H1 (cell line): ENCODE measurements at regions not wholly inside any gene's neighbourhood (a gene's known extent, or its start where the extent isn't known, plus 50 kb on each side); places are given as distances from the start of the nearest gene placed in this dataset.

ENCODE experiments used
- CTCF ChIA-PET: fragments of 300-600 bp; sonication (Branson Sonifier 250); formaldehyde crosslinking; loops from one replicate; lab custom pipeline; 2021; ENCODE audit not compliant: partially characterized antibody; lab: Charles Lee
- POLR2A ChIA-PET: fragments of 300-600 bp; sonication (Branson Sonifier 250); formaldehyde crosslinking; loops from one replicate; lab custom pipeline; 2021; ENCODE audit warnings: inconsistent platforms; ENCODE audit not compliant: partially characterized antibody; lab: Charles Lee
- DNase-seq, 2 experiments: peaks; one replicate each; pipeline versions ENCODE4 v3.0.0 to v3.0.0-alpha.2; 2010 to 2022; ENCODE audit warnings: low spot score in 2 of 2, low read depth in 1 of 2, mixed read lengths in 1 of 2
- FAIRE-seq: peaks from 2 replicates; lab custom pipeline; 2011; peaks lifted over from hg19 to GRCh38; lab: Jason Lieb, UNC
- H2AFZ ChIP-seq: 2 replicates; pipeline ENCODE4 v1.8.1; 2012; ENCODE audit warnings: low read length, inconsistent platforms
- H2AK5ac ChIP-seq: 2 replicates; pipeline ENCODE4 v1.6.1; 2013; ENCODE audit warnings: low read depth, low read length
- H2BK120ac ChIP-seq: replicated peaks from 2 replicates; pipeline ENCODE3; 2013; ENCODE audit warnings: low read depth, low read length, inconsistent platforms
- H2BK12ac ChIP-seq: 2 replicates; pipeline ENCODE4 v1.6.1; 2013; ENCODE audit warnings: low read depth, low read length
- H2BK15ac ChIP-seq: 2 replicates; pipeline ENCODE4 v1.6.1; 2013; ENCODE audit warnings: low read length
- H2BK20ac ChIP-seq: 2 replicates; pipeline ENCODE4 v1.6.1; 2013; ENCODE audit warnings: low read length
- H2BK5ac ChIP-seq: 2 replicates; pipeline ENCODE4 v1.6.1; 2013; ENCODE audit warnings: low read depth, low read length
- H3K14ac ChIP-seq: 2 replicates; pipeline ENCODE4 v1.6.1; 2013; ENCODE audit warnings: inconsistent platforms; ENCODE audit not compliant: insufficient read length
- H3K18ac ChIP-seq: 2 replicates; pipeline ENCODE4 v1.6.1; 2013; ENCODE audit warnings: low read length; ENCODE audit errors: extremely low read depth
- H3K23ac ChIP-seq: 2 replicates; pipeline ENCODE4 v1.6.1; 2013; ENCODE audit warnings: inconsistent platforms; ENCODE audit not compliant: insufficient read length
- H3K23me2 ChIP-seq: 2 replicates; pipeline ENCODE4 v1.6.1; 2013; ENCODE audit warnings: low read depth, low read length
- H3K27ac ChIP-seq: 2 replicates; pipeline ENCODE4 v1.6.1; 2011; ENCODE audit warnings: low read depth, low read length, inconsistent platforms
- H3K27me3 ChIP-seq, 4 experiments: replicated peaks in 1 of 4; 1 replicate in 1 of 4; 2 replicates in 3 of 4; pipeline versions ENCODE4 v1.6.1 to v1.8.1; 2011 to 2013; ENCODE audit warnings: low read length in 3 of 4, mild to moderate bottlenecking in 3 of 4, inconsistent platforms in 2 of 4, mixed read lengths in 2 of 4, moderate library complexity in 1 of 4; ENCODE audit not compliant: control insufficient read depth in 3 of 4, insufficient read depth in 3 of 4; ENCODE audit errors: extremely low read depth in 1 of 4
- H3K36me3 ChIP-seq, 4 experiments: 2 replicates each; pipeline versions ENCODE4 v1.6.1 to v1.8.1; 2011 to 2013; ENCODE audit warnings: mild to moderate bottlenecking in 4 of 4, low read length in 3 of 4, moderate library complexity in 2 of 4, control low read depth in 1 of 4, inconsistent platforms in 1 of 4; ENCODE audit not compliant: insufficient read depth in 4 of 4, control insufficient read depth in 2 of 4
- H3K4ac ChIP-seq: replicated peaks from 2 replicates; pipeline ENCODE3; 2013; ENCODE audit warnings: low read length, low read depth, mixed read lengths, inconsistent platforms; ENCODE audit not compliant: insufficient read length
- H3K4me1 ChIP-seq, 4 experiments: replicated peaks in 1 of 4; 1 replicate in 1 of 4; 2 replicates in 3 of 4; pipeline versions ENCODE4 v1.6.1 to v1.8.1; 2011 to 2013; ENCODE audit warnings: low read length in 3 of 4, inconsistent platforms in 2 of 4, mixed read lengths in 1 of 4; ENCODE audit not compliant: insufficient read depth in 4 of 4, control insufficient read depth in 3 of 4
- H3K4me2 ChIP-seq, 2 experiments: 2 replicates each; pipeline versions ENCODE4 v1.6.1 to v1.8.1; 2011 to 2013; ENCODE audit warnings: low read depth in 2 of 2, low read length in 2 of 2, control low read depth in 1 of 2, inconsistent platforms in 1 of 2, mild to moderate bottlenecking in 1 of 2; ENCODE audit not compliant: insufficient read depth in 1 of 2
- H3K4me3 ChIP-seq, 4 experiments: fragments of 200-600, 300-600 bp in 1 of 4; sonication (generic), shearing (Covaris generic), sonication (Bioruptor Twin) in 1 of 4; 2 replicates each; pipeline versions ENCODE4 v1.5.1 to v1.8.1; 2011 to 2016; ENCODE audit warnings: low read length in 4 of 4, low read depth in 3 of 4, control low read depth in 2 of 4, inconsistent platforms in 2 of 4, mild to moderate bottlenecking in 2 of 4, mixed read lengths in 1 of 4, moderate library complexity in 1 of 4; ENCODE audit not compliant: insufficient read depth in 2 of 4; ENCODE audit errors: extremely low read depth in 1 of 4
- H3K56ac ChIP-seq: replicated peaks from 2 replicates; pipeline ENCODE3; 2013; ENCODE audit warnings: low read depth, mild to moderate bottlenecking, mixed read lengths, low read length, inconsistent platforms; ENCODE audit not compliant: insufficient read length
- H3K79me1 ChIP-seq: 2 replicates; pipeline ENCODE4 v1.6.1; 2013; ENCODE audit warnings: low read depth, low read length, control low read depth
- H3K79me2 ChIP-seq, 2 experiments: 2 replicates each; pipeline versions ENCODE4 v1.6.1 to v1.8.1; 2012 to 2013; ENCODE audit warnings: low read length in 2 of 2, mild to moderate bottlenecking in 2 of 2, inconsistent platforms in 1 of 2; ENCODE audit not compliant: insufficient read depth in 2 of 2, control insufficient read depth in 1 of 2
- H3K9ac ChIP-seq, 4 experiments: replicated peaks in 1 of 4; 1 replicate in 1 of 4; 2 replicates in 3 of 4; pipeline versions ENCODE4 v1.6.1 to v1.8.1; 2011 to 2013; ENCODE audit warnings: low read depth in 3 of 4, low read length in 3 of 4, control low read depth in 2 of 4, mild to moderate bottlenecking in 2 of 4, moderate library complexity in 2 of 4, inconsistent platforms in 1 of 4; ENCODE audit errors: extremely low read depth in 1 of 4
- H3K9me3 ChIP-seq, 2 experiments: 2 replicates each; pipeline versions ENCODE4 v1.6.1 to v1.8.1; 2012 to 2013; ENCODE audit warnings: mild to moderate bottlenecking in 2 of 2, moderate library complexity in 2 of 2, control low read depth in 1 of 2, inconsistent platforms in 1 of 2, low read depth in 1 of 2, low read length in 1 of 2, mixed read lengths in 1 of 2; ENCODE audit not compliant: insufficient read depth in 2 of 2
- H4K20me1 ChIP-seq, 2 experiments: replicated peaks in 1 of 2; 2 replicates each; pipeline versions ENCODE3 to v1.8.1; 2011 to 2013; ENCODE audit warnings: inconsistent platforms in 2 of 2, low read length in 2 of 2, mild to moderate bottlenecking in 1 of 2; ENCODE audit not compliant: insufficient read depth in 2 of 2, control insufficient read depth in 1 of 2
- H4K5ac ChIP-seq: 2 replicates; pipeline ENCODE4 v1.6.1; 2013; ENCODE audit warnings: low read length, low read depth, mixed read lengths, inconsistent platforms; ENCODE audit not compliant: insufficient read length
- H4K8ac ChIP-seq: 2 replicates; pipeline ENCODE4 v1.8.0; 2013; ENCODE audit warnings: mild to moderate bottlenecking, moderate library complexity, low read length, inconsistent platforms; ENCODE audit not compliant: insufficient read depth; ENCODE audit errors: extremely low read depth
- H4K91ac ChIP-seq: replicated peaks from 2 replicates; pipeline ENCODE3; 2013; ENCODE audit warnings: low read length, mixed read lengths, inconsistent platforms; ENCODE audit not compliant: insufficient read length
- BRCA1 ChIP-seq: IDR thresholded peaks from 2 replicates; pipeline ENCODE4 v1.6.1; 2012; ENCODE audit warnings: low read depth, low read length, improper control_type of control experiment
- JUN ChIP-seq: IDR thresholded peaks from 2 replicates; pipeline ENCODE4 v1.6.1; 2011; ENCODE audit warnings: low read depth, mild to moderate bottlenecking, improper control_type of control experiment, low read length
- JUND ChIP-seq: IDR thresholded peaks from 2 replicates; pipeline ENCODE4 v1.6.1; 2011; ENCODE audit warnings: mild to moderate bottlenecking, improper control_type of control experiment, low read length
- KDM1A ChIP-seq: fragments of 200-600, 300-600 bp; sonication (generic); IDR thresholded peaks from 2 replicates; pipeline ENCODE4 v1.7.1; 2016; ENCODE audit warnings: mild to moderate bottlenecking, low read length, borderline replicate concordance
- MAFK ChIP-seq: IDR thresholded peaks from 2 replicates; pipeline ENCODE4 v1.6.1; 2012; ENCODE audit warnings: low read depth, mild to moderate bottlenecking, improper control_type of control experiment, low read length
- POLR2AphosphoS5 ChIP-seq: IDR thresholded peaks from 2 replicates; pipeline ENCODE4 v1.6.1; 2011; ENCODE audit warnings: low read depth, low read length
- RAD21 ChIP-seq, 2 experiments: IDR thresholded peaks in 1 of 2; conservative IDR thresholded peaks in 1 of 2; 2 replicates each; pipeline ENCODE4 v1.6.1; 2011; ENCODE audit warnings: low read depth in 2 of 2, low read length in 2 of 2, improper control_type of control experiment in 1 of 2, inconsistent platforms in 1 of 2, mild to moderate bottlenecking in 1 of 2, moderate library complexity in 1 of 2
- SIN3A ChIP-seq, 2 experiments: IDR thresholded peaks in 1 of 2; conservative IDR thresholded peaks in 1 of 2; 2 replicates each; pipeline ENCODE4 v1.6.1; 2011 to 2012; ENCODE audit warnings: low read length in 2 of 2, improper control_type of control experiment in 1 of 2, low read depth in 1 of 2, mild to moderate bottlenecking in 1 of 2
- SP4 ChIP-seq: IDR thresholded peaks from 2 replicates; pipeline ENCODE4 v1.6.1; 2012; ENCODE audit warnings: low read length, inconsistent platforms
- TAF7 ChIP-seq: optimal IDR thresholded peaks from 2 replicates; pipeline ENCODE3; 2011; ENCODE audit warnings: low read depth, mild to moderate bottlenecking, inconsistent platforms, low read length, moderate library complexity, borderline replicate concordance
- TBP ChIP-seq: IDR thresholded peaks from 2 replicates; pipeline ENCODE4 v1.6.1; 2011; ENCODE audit warnings: low read depth, low read length, improper control_type of control experiment
- WGBS, 2 experiments: shearing (Covaris generic) in 1 of 2; methylation state at CpG; one replicate each; pipeline versions ENCODE4 v1.1.6 to v1.1.7; 2013 to 2015; ENCODE audit warnings: low lambda C conversion rate in 2 of 2, mixed read lengths in 2 of 2, inconsistent platforms in 1 of 2, low coverage in 1 of 2, missing lambda C conversion rate in 1 of 2; ENCODE audit not compliant: insufficient replicate concordance in 2 of 2, insufficient coverage in 1 of 2, insufficient read length in 1 of 2; ENCODE audit errors: extremely low coverage in 1 of 2, missing lambda C conversion rate in 1 of 2; 5-methylcytosine and 5-hydroxymethylcytosine counted together
- TF ChIP-seq, protein P1 (sequence below): IDR thresholded peaks from 2 replicates; pipeline ENCODE4 v1.6.1; 2012; ENCODE audit warnings: low read length, inconsistent platforms

DNA sequence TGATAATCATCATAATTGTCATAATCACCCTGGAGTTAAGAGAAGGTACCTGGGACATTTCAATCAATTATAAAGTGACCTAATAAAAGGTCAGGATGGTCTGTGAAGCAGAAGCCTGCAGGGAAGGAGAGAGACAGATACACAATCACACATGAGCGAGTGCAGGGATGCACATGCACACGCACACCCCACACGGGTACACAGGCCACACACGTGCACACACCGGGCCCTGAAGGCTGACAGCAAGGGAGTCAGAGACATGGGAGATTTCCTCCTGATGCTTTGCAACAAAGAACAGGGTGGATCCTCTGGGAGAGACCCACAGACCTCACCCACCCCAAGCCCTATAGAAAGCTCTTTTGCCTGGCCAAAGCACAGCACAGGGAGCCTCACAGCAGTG lies 82.3 kb upstream of the ZC3H12A start:
- Histone ChIP-seq H3K27me3 (no peaks in the 10 kb centered on the region), H3K9ac (no peak overlapping the region), H3K18ac (no peak overlapping the region), H2BK15ac (no peak overlapping the region), H2BK20ac (0 out of 2 replicates have a peak overlapping the region, but pooled peaks have one; percentile 86), H4K91ac (peak overlapping the region; percentile 41), H3K4me3 (no peak overlapping the region), H4K20me1 (no peaks in the 10 kb centered on the region), H2BK12ac (peak overlapping the region; percentile 75; the same call in 1 of the 2 replicates), H3K4me1 (peaks cover 2 to 21% (median 6%) of the 10 kb centered on the region in 4 experiments; a peak in 6 of 7 replicates), H3K23ac (no peak overlapping the region), H3K27ac (no peak overlapping the region), H3K79me1 (no peaks in the 10 kb centered on the region), H3K9me3 (no peaks in the 10 kb centered on the region), H3K14ac (no peak overlapping the region), H2AK5ac (0 out of 2 replicates have a peak overlapping the region, but pooled peaks have one; percentile 40), H2AFZ (no peak overlapping the region), H2BK120ac (no peak overlapping the region), H3K23me2 (peaks cover 2% of the 10 kb centered on the region; the same call in 1 of the 2 replicates), H4K5ac (no peak overlapping the region), H3K56ac (no peak overlapping the region), H4K8ac (no peak overlapping the region), H3K4me2 (peak overlapping the region in 1 of 2 experiments; percentile 10; a peak in 1 of 4 replicates), H3K4ac (no peak overlapping the region), H3K79me2 (no peaks in the 10 kb centered on the region), H2BK5ac (no peak overlapping the region), H3K36me3 (no peaks in the 10 kb centered on the region)
- WGBS, 2 experiments = 89% methylated on average over 5 of the region's 5 CpGs; no CpG with 5 or more reads in 1 of the 2 experiments
- no peak for DNase-seq
- ChIA-PET CTCF (interaction anchor here (1.1 to 4.8 kb wide), 7 partner anchors 9 to 67 kb away, joined by 3 to 34 read pairs (median 4); no protein-coding TSS in a partner anchor), POLR2A (interaction anchor here (1.2 to 1.5 kb wide), 4 partner anchors 9 to 62 kb away, joined by 3 to 5 read pairs (median 4); no protein-coding TSS in a partner anchor)
- FAIRE-seq = no peak
- TF ChIP-seq MAFK = no peak
- no peak for TF ChIP-seq KDM1A
- TF ChIP-seq BRCA1 = no peak
- TF ChIP-seq TBP = no peak
- TF ChIP-seq, protein P1, sequence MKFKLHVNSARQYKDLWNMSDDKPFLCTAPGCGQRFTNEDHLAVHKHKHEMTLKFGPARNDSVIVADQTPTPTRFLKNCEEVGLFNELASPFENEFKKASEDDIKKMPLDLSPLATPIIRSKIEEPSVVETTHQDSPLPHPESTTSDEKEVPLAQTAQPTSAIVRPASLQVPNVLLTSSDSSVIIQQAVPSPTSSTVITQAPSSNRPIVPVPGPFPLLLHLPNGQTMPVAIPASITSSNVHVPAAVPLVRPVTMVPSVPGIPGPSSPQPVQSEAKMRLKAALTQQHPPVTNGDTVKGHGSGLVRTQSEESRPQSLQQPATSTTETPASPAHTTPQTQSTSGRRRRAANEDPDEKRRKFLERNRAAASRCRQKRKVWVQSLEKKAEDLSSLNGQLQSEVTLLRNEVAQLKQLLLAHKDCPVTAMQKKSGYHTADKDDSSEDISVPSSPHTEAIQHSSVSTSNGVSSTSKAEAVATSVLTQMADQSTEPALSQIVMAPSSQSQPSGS = no peak
- TF ChIP-seq TAF7 = no peak
- TF ChIP-seq JUN = no peak
- no peak for TF ChIP-seq POLR2AphosphoS5
- no peak for TF ChIP-seq RAD21 (IDR thresholded peaks at IDR 0.05 in 1 of 2, conservative IDR thresholded peaks at IDR 0.05 in 1 of 2; ENCODE audit: low read depth in 2 of 2, low read length in 2 of 2)
- TF ChIP-seq SIN3A (conservative IDR thresholded peaks at IDR 0.05 in 1 of 2, IDR thresholded peaks at IDR 0.05 in 1 of 2; ENCODE audit: low read depth in 1 of 2, low read length in 2 of 2) = no peak
- no peak for TF ChIP-seq JUND
- no peak for TF ChIP-seq SP4
